ENCODE measurements at regions not wholly inside any gene's neighbourhood (a gene's known extent, or its start where the extent isn't known, plus 50 kb on each side); places are given as distances from the start of the nearest gene placed in this dataset.

- TF ChIP-seq, protein P1, sequence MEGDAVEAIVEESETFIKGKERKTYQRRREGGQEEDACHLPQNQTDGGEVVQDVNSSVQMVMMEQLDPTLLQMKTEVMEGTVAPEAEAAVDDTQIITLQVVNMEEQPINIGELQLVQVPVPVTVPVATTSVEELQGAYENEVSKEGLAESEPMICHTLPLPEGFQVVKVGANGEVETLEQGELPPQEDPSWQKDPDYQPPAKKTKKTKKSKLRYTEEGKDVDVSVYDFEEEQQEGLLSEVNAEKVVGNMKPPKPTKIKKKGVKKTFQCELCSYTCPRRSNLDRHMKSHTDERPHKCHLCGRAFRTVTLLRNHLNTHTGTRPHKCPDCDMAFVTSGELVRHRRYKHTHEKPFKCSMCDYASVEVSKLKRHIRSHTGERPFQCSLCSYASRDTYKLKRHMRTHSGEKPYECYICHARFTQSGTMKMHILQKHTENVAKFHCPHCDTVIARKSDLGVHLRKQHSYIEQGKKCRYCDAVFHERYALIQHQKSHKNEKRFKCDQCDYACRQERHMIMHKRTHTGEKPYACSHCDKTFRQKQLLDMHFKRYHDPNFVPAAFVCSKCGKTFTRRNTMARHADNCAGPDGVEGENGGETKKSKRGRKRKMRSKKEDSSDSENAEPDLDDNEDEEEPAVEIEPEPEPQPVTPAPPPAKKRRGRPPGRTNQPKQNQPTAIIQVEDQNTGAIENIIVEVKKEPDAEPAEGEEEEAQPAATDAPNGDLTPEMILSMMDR (IDR thresholded peaks at IDR 0.05) = no peak
- no peak for TF ChIP-seq ZFX (IDR thresholded peaks at IDR 0.05; ENCODE audit: borderline replicate concordance)
These were observed 352.1 kb downstream of the POM121L12 start for GRCh38 chr7:53387515-53387914.

Measured in 22Rv1 (cell line).